ENCODE measurements at regions not wholly inside any gene's neighbourhood (a gene's known extent, or its start where the extent isn't known, plus 50 kb on each side); places are given as distances from the start of the nearest gene placed in this dataset.

DNA sequence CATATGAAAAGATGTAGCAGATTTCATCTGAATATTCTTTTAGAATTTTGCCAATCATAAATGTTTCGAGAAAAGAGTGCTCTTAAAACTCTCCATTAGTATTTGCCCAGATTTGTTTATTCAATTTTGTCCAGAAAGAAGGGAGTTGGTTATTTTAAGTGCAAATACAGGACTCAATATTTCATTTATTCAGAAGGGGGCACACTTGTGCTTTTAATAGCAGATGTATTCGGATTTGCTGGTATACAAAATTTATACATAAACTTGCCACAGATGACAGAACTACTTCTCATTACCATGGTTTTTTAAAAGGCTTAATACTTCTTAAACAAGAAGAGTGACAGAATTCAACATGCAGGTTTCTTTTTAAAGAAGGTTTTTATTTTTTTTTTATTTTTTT lies 69.8 kb upstream of the GRM7 start:
- TF ChIP-seq, protein P1, sequence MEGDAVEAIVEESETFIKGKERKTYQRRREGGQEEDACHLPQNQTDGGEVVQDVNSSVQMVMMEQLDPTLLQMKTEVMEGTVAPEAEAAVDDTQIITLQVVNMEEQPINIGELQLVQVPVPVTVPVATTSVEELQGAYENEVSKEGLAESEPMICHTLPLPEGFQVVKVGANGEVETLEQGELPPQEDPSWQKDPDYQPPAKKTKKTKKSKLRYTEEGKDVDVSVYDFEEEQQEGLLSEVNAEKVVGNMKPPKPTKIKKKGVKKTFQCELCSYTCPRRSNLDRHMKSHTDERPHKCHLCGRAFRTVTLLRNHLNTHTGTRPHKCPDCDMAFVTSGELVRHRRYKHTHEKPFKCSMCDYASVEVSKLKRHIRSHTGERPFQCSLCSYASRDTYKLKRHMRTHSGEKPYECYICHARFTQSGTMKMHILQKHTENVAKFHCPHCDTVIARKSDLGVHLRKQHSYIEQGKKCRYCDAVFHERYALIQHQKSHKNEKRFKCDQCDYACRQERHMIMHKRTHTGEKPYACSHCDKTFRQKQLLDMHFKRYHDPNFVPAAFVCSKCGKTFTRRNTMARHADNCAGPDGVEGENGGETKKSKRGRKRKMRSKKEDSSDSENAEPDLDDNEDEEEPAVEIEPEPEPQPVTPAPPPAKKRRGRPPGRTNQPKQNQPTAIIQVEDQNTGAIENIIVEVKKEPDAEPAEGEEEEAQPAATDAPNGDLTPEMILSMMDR (IDR thresholded peaks at IDR 0.05 in 8 of 11, conservative IDR thresholded peaks at IDR 0.05 in 3 of 11): no peak
- TF ChIP-seq POLR2A (IDR thresholded peaks at IDR 0.05) (no peak), POLR2AphosphoS5 (IDR thresholded peaks at IDR 0.05) (no peak)

Data from spleen (tissue), 7 donors.